ENCODE measurements at regions not wholly inside any gene's neighbourhood (a gene's known extent, or its start where the extent isn't known, plus 50 kb on each side); places are given as distances from the start of the nearest gene placed in this dataset.

DNA sequence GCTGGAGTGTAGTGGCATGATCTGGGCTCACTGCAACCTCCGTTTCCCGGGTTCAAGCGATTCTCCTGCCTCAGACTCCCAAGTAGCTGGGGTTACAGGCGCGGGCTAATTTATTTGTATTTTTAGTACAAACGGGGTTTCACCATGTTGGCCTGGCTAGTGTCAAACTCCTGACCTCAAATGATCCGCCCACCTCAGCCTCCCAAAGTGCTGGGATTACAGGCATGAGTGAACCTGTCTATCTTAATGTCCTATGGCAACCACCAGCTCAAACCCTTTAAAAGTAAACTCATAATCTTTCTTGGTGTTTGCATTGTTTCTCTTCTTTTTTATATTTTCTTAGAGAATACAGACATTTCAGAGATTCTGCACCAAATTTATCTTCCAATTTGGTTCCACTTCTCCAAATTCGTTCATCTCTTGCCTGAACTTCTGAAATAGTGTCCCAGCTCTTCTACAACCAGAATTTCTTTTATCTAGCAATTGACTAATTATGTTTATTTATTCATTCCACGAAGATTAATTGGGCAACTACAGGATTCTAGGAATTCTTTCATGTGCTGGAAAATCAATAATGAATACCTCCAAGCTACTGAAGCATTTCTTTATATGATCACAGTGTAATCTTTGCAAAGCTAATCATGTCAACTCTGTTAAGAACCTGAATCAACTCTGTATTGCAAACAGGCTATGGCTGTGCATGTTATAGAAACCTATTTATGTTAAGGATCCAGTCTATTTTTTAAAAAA is 60.0 kb upstream of the TYRP1 start:
- Histone ChIP-seq H3K27me3 (ENCODE audit: control insufficient read depth in 5 of 5, insufficient read depth in 4 of 5, low read length in 5 of 5) (no peaks in the 10 kb centered on the region), H3K4me1 (ENCODE audit: control insufficient read depth in 5 of 5, insufficient read depth in 5 of 5, low read length in 5 of 5) (no peaks in the 10 kb centered on the region), H3K27ac (ENCODE audit: low read depth, low read length) (no peak overlapping the region), H3K36me3 (ENCODE audit: control insufficient read depth in 5 of 5, insufficient read depth in 5 of 5, low read length in 5 of 5) (no peaks in the 10 kb centered on the region), H3K4me3 (ENCODE audit: low read depth in 1 of 5, low read length in 5 of 5) (no peak overlapping the region), H3K9me3 (ENCODE audit: control insufficient read depth in 5 of 5, low read length in 5 of 5) (no peaks in the 10 kb centered on the region), H3K9ac (ENCODE audit: low read length in 5 of 5) (no peak overlapping the region)

DNA sequence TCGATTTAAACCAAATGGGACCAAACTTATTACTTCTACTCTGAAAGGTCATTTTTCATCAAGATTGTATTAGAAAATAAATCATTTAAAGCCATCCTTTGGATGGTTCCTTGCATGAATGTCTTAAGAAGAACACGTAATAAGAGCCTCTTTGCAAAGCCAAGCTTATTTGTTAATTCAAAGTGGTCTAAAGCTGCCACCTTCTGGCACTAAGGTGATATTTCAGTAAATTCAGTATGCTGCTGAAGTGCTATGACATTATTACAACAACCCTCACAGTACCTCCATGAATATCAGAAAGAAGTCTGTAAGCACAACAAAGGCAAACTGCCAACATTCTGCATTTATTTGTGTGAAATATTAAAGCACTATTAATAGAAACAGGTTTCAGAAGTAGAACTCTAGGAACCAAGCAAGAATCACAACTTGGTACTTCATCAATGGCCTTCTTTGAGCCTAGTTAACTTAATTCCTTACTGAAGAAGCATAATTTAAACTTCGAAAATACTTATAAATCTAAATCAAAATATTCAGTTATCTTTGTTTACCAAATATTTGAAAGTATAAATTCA is 53.1 kb upstream of the TYRP1 start:
- H3K9me3 ChIP-seq (ENCODE audit: control insufficient read depth in 5 of 5, low read length in 5 of 5): no peaks in the 10 kb centered on the region
- H3K27me3 ChIP-seq (ENCODE audit: control insufficient read depth in 5 of 5, insufficient read depth in 4 of 5, low read length in 5 of 5): no peaks in the 10 kb centered on the region
- H3K36me3 ChIP-seq (ENCODE audit: control insufficient read depth in 5 of 5, insufficient read depth in 5 of 5, low read length in 5 of 5): no peaks in the 10 kb centered on the region
- no peaks in the 10 kb centered on the region for H3K4me1 ChIP-seq (ENCODE audit: control insufficient read depth in 5 of 5, insufficient read depth in 5 of 5, low read length in 5 of 5)
- no peak overlapping the region for H3K9ac ChIP-seq (ENCODE audit: low read length in 5 of 5)
- no peak overlapping the region for H3K4me3 ChIP-seq (ENCODE audit: low read depth in 1 of 5, low read length in 5 of 5)
- H3K27ac ChIP-seq (ENCODE audit: low read depth, low read length): no peak overlapping the region

GRCh38 chr9:12640866-12641636 is 52.1 kb upstream of the TYRP1 start:
- no peak overlapping the region for H3K27ac ChIP-seq (ENCODE audit: low read depth, low read length)
- H3K27me3 ChIP-seq (ENCODE audit: control insufficient read depth in 5 of 5, insufficient read depth in 4 of 5, low read length in 5 of 5): no peaks in the 10 kb centered on the region
- H3K36me3 ChIP-seq (ENCODE audit: control insufficient read depth in 5 of 5, insufficient read depth in 5 of 5, low read length in 5 of 5): no peaks in the 10 kb centered on the region
- no peak overlapping the region for H3K4me3 ChIP-seq (ENCODE audit: low read depth in 1 of 5, low read length in 5 of 5)
- H3K9me3 ChIP-seq (ENCODE audit: control insufficient read depth in 5 of 5, low read length in 5 of 5): no peaks in the 10 kb centered on the region
- H3K4me1 ChIP-seq (ENCODE audit: control insufficient read depth in 5 of 5, insufficient read depth in 5 of 5, low read length in 5 of 5): no peaks in the 10 kb centered on the region
- H3K9ac ChIP-seq (ENCODE audit: low read length in 5 of 5): no peak overlapping the region

Measured in subcutaneous abdominal adipose tissue (tissue), 5 donors.